ENCODE measurements at regions not wholly inside any gene's neighbourhood (a gene's known extent, or its start where the extent isn't known, plus 50 kb on each side); places are given as distances from the start of the nearest gene placed in this dataset.

- Mint-ChIP-seq H3K9me3 (ENCODE audit: low read depth) (peaks cover 1% of the 10 kb centered on the region), H3K36me3 (ENCODE audit: insufficient read depth) (no peaks in the 10 kb centered on the region)
Observed at GRCh38 chr13:64791373-64791772, 2438.8 kb downstream of the PCDH9 start.

DNA sequence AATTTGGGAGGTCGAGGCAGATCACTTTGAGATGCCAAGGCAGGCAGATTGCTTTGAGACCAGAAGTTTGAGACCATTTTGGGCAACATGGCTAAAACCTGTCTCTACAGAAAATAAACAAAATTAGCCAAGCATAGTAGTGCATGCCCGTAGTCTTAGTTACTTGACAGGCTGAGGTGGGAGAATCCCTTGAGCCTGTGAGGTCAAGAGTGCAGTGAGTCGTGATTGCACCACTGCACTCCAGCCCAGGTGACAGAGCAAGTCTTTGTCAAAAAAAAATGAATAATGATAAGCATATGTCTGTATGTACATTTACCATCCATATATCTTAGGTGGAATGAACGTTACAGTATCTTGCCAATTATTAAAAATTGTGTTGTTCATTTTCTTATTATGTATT, 2447.7 kb downstream of the PCDH9 start:
- DNase-seq (ENCODE audit: low spot score, unreplicated experiment) = no peak
- Mint-ChIP-seq H3K36me3 (ENCODE audit: insufficient read depth) (no peaks in the 10 kb centered on the region), H3K4me1 (ENCODE audit: low read depth) (peaks cover 2% of the 10 kb centered on the region), H3K4me3 (ENCODE audit: low read depth) (no peak overlapping the region), H3K9me3 (ENCODE audit: low read depth) (peaks cover 2% of the 10 kb centered on the region), H3K27ac (no peak overlapping the region), H3K27me3 (no peaks in the 10 kb centered on the region)
- TF ChIP-seq CTCF (IDR thresholded peaks at IDR 0.05; ENCODE audit: unreplicated experiment) = no peak

More at GRCh38 chr13:64791373-64791772, 2438.8 kb downstream of the PCDH9 start:
- Mint-ChIP-seq H3K4me1 (ENCODE audit: low read depth) (peaks cover 4% of the 10 kb centered on the region), H3K27ac (no peak overlapping the region), H3K4me3 (ENCODE audit: low read depth) (no peak overlapping the region), H3K27me3 (no peaks in the 10 kb centered on the region)
- DNase-seq (ENCODE audit: low spot score, unreplicated experiment) = no peak
- TF ChIP-seq CTCF (IDR thresholded peaks at IDR 0.05; ENCODE audit: unreplicated experiment) = no peak

DNA sequence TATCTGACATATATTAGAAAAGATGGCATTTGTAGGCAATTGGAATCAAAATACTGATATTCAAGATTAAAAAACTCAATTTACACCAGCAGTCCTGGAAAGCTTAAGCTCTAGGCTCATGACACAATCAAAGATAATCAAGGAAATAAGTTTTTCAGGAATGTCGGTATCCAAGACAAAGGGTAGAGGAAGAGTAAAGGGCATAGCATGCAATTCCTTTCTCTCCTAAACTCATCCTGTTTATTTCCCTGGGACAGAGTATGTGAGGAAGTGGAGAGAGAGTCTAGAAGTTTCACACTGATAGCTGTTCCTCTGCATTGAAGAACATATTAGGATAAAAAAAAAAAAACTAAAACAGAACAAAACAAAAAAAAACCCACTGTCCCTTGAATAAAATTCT, 2452.1 kb downstream of the PCDH9 start:
- peaks cover 2% of the 10 kb centered on the region for H3K4me1 Mint-ChIP-seq (ENCODE audit: low read depth)
- no peak overlapping the region for H3K27ac Mint-ChIP-seq
- no peaks in the 10 kb centered on the region for H3K27me3 Mint-ChIP-seq
- H3K36me3 Mint-ChIP-seq (ENCODE audit: insufficient read depth) = no peaks in the 10 kb centered on the region
- no peak overlapping the region for H3K4me3 Mint-ChIP-seq (ENCODE audit: low read depth)
- no peaks in the 10 kb centered on the region for H3K9me3 Mint-ChIP-seq (ENCODE audit: low read depth)
- no peak for TF ChIP-seq CTCF (IDR thresholded peaks at IDR 0.05; ENCODE audit: unreplicated experiment)
- DNase-seq (ENCODE audit: low spot score, unreplicated experiment) = no peak

DNA sequence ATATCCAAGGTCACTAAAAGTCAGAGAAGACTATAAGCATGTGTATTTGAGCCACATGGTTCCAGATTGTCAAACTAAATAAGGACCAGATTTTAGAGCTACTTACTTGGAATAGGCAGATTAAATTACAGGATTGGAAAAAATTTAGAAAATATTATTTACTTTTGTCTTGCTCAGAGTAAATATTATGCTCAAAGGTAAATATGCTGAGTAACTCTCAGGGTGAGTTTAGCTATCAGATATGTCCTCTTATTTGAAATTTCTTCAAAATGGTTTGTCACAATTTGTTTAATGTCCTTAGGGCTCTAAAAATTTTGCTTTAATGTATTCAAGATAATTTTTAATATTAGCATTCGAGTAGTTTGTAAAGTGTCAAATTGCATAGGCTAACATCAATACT, 2455.2 kb downstream of the PCDH9 start:
- Mint-ChIP-seq H3K4me3 (ENCODE audit: low read depth) (no peak overlapping the region), H3K36me3 (ENCODE audit: insufficient read depth) (no peaks in the 10 kb centered on the region), H3K4me1 (ENCODE audit: low read depth) (no peaks in the 10 kb centered on the region), H3K27me3 (no peaks in the 10 kb centered on the region), H3K9me3 (ENCODE audit: low read depth) (no peaks in the 10 kb centered on the region), H3K27ac (no peak overlapping the region)
- DNase-seq (ENCODE audit: low spot score, unreplicated experiment) = no peak
- TF ChIP-seq CTCF (IDR thresholded peaks at IDR 0.05; ENCODE audit: unreplicated experiment) = no peak

DNA sequence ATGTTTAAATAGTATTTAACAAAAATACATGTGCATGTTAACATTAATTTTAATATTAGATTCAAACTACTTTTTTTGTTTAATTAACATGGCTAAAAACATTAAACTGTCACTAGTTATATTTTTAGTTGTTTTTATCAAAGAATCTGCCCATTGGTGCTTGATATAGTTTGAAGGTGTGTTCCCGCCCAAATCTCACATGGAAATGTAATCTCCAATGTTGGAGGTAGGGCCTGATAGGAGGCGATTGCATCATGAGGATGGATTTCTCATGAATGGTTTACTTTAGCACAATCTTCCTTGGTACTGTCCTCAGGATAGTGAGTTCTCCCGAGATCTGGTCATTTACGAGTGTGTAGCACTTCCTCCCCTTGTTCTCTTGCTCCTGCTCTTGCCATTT, 2459.4 kb downstream of the PCDH9 start:
- Mint-ChIP-seq H3K27me3 (no peaks in the 10 kb centered on the region), H3K27ac (no peak overlapping the region), H3K4me3 (ENCODE audit: low read depth) (no peak overlapping the region), H3K9me3 (ENCODE audit: low read depth) (no peaks in the 10 kb centered on the region), H3K36me3 (ENCODE audit: insufficient read depth) (no peaks in the 10 kb centered on the region), H3K4me1 (ENCODE audit: low read depth) (no peaks in the 10 kb centered on the region)
- no peak for DNase-seq (ENCODE audit: low spot score, unreplicated experiment)
- no peak for TF ChIP-seq CTCF (IDR thresholded peaks at IDR 0.05; ENCODE audit: unreplicated experiment)
